ENCODE measurements at regions not wholly inside any gene's neighbourhood (a gene's known extent, or its start where the extent isn't known, plus 50 kb on each side); places are given as distances from the start of the nearest gene placed in this dataset.

- no peak for DNase-seq (ENCODE audit: low read depth in 2 of 2)
Measured at GRCh38 chr18:32544088-32544487, 73.4 kb upstream of the GAREM1 start.

GRCh38 chr18:32542221-32542798, 71.6 kb upstream of the GAREM1 start:
- no peak for DNase-seq (ENCODE audit: low read depth in 2 of 2)

DNA sequence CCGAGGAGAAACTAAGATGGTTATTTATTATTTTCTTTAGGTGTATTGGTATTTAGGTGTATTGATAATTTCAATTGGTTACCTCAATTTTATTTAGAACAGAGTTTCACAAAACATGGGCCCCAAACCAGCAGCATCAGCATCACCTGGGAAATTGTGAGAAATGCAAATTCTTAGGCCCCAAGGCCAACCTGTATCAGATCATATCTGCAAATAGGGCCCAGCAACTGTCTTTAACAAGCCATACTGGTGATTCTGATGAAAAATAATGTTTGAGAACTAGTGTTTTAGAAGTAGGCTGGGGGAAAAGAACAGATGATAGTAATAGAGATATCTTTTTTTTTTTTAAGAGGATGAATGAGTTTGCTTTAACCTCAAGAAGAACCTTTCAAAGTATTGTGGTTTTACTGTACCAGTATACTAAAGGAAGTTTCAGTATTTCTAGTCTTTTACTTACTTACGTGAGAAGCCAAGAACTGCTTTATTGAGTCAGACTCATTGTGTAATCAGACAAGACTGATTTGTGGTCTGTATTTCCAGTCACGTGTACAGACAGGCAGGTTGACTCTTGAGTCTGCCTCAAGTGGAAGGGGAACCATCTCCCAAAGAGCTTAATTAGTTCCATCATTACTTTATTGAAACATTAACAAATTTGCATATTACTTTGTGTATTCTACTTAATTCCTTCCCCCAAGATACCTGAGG, 60.4 kb upstream of the GAREM1 start:
- DNase-seq (ENCODE audit: low read depth in 2 of 2) = no peak

DNA sequence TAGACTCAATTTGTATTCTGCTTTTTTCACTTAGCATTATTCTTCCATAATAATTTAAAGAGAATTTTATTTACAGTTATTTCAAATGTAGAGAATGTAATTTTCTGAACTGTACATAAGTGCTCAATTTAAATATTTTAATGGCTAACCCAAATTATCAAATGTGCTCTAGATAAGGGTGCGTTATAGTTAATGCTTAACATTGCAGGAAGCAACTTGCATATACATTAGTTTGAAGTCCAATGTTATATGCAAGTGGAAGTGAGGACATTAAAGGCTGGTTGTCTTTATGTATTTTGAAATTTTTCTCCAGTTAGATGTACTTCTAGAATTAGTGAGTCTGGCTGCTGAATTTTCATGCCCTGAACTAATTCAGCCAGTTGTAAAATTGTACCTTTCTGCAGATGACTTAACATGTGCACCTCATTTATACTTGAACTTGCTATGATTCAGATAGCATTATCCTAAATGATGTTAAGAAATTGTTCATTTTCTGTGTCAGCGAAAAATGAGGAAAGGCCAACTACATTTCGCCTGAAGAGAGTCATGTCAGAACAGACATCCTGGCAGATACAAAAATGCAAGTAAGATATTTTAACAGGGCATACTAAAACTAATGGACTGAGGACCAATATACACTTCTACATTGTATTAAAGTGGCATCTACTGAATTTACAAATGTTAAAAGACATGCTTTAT, 59.2 kb upstream of the GAREM1 start:
- DNase-seq (ENCODE audit: low read depth in 2 of 2) = no peak

DNA sequence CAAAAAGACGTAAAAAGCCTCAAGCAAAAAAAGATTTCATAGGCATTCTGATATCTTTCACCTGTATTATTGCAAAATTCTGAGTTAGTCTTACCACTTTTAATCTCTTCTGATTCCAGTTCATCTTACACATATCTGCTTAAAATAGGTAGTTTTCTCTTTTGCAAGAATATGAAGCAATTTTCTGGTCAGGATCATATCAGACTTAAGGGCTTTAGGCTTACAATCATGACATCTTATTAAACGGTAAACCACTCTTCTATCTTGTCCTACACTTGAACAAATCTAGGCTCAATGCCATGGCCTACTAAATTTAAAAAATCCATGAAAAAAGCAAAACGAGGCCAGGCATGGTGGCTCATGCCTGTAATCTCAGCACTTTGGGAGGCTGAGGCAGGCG, 50.1 kb upstream of the GAREM1 start:
- DNase-seq (ENCODE audit: low read depth in 2 of 2) = no peak
